Breast epithelium (tissue), 3 donors: ENCODE measurements at regions not wholly inside any gene's neighbourhood (a gene's known extent, or its start where the extent isn't known, plus 50 kb on each side); places are given as distances from the start of the nearest gene placed in this dataset.

Source experiments
- POLR2A ChIP-seq: fragments of 450-650 bp; IDR thresholded peaks from one replicate; pipeline ENCODE4 v1.6.1; 2016; ENCODE audit warnings: antibody characterized with exemption, mild to moderate bottlenecking, moderate library complexity
- TF ChIP-seq, protein P1 (sequence below), 3 donors: fragments of 450-650 bp; IDR thresholded peaks; one replicate each; pipeline ENCODE4 v1.5.1; 2016 to 2017; ENCODE audit warnings: antibody characterized with exemption in 3 of 3, mild to moderate bottlenecking in 3 of 3, moderate library complexity in 3 of 3

DNA sequence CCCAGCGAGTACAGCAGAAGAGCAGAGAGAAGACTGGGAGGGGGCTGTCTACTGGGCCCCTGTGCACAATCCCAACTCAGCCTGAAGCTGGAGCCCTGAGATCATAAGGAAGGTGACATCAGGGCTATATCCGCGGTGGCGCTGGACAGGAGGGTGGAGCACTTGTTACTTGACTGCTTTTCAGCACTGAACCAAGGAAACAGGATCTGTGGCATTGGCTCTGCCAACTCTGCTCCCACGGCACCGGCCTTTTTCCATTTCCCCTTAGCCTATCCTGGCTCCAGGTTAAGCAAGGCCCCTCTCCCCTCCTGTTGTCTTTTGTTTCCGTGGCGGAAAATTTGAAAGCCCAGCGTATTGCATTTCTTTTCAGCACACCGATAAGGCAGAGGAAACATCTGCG, 125.0 kb upstream of the IRX3 start:
- TF ChIP-seq, protein P1, sequence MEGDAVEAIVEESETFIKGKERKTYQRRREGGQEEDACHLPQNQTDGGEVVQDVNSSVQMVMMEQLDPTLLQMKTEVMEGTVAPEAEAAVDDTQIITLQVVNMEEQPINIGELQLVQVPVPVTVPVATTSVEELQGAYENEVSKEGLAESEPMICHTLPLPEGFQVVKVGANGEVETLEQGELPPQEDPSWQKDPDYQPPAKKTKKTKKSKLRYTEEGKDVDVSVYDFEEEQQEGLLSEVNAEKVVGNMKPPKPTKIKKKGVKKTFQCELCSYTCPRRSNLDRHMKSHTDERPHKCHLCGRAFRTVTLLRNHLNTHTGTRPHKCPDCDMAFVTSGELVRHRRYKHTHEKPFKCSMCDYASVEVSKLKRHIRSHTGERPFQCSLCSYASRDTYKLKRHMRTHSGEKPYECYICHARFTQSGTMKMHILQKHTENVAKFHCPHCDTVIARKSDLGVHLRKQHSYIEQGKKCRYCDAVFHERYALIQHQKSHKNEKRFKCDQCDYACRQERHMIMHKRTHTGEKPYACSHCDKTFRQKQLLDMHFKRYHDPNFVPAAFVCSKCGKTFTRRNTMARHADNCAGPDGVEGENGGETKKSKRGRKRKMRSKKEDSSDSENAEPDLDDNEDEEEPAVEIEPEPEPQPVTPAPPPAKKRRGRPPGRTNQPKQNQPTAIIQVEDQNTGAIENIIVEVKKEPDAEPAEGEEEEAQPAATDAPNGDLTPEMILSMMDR (IDR thresholded peaks at IDR 0.05) = no peak
- no peak for TF ChIP-seq POLR2A
